GM21576 (cell line): ENCODE measurements at regions not wholly inside any gene's neighbourhood (a gene's known extent, or its start where the extent isn't known, plus 50 kb on each side); places are given as distances from the start of the nearest gene placed in this dataset.

Experiments used
- ATAC-seq: cut with Tn5 transposase; IDR thresholded peaks from one replicate; pipeline ENCODE4 v1.9.1; 2021; ENCODE audit warnings: mild to moderate bottlenecking, moderate library complexity; ENCODE audit not compliant: unreplicated experiment

- ATAC-seq: no peak
These were observed 330.0 kb downstream of the DDX10 start for GRCh38 chr11:108994887-108995286.

GRCh38 chr11:108997826-108998225 lies 333.0 kb downstream of the DDX10 start:
- ATAC-seq: no peak

GRCh38 chr11:109000531-109000930 lies 335.7 kb downstream of the DDX10 start:
- ATAC-seq: no peak

GRCh38 chr11:109001585-109001984 lies 336.7 kb downstream of the DDX10 start:
- ATAC-seq: no peak

- no peak for ATAC-seq
These were observed 348.1 kb downstream of the DDX10 start for GRCh38 chr11:109012991-109013390.

- no peak for ATAC-seq
These were observed 350.4 kb downstream of the DDX10 start for GRCh38 chr11:109015283-109015682.

- no peak for ATAC-seq
These were observed 351.9 kb downstream of the DDX10 start for GRCh38 chr11:109016724-109017123.

- no peak for ATAC-seq
These were observed 352.6 kb downstream of the DDX10 start for GRCh38 chr11:109017489-109017888.

- ATAC-seq: no peak
These were observed 353.8 kb downstream of the DDX10 start for GRCh38 chr11:109018639-109019038.

- ATAC-seq: no peak
These were observed 354.6 kb downstream of the DDX10 start for GRCh38 chr11:109019342-109019936.

GRCh38 chr11:109023036-109023435 lies 358.2 kb downstream of the DDX10 start:
- no peak for ATAC-seq

GRCh38 chr11:109026891-109027489 lies 362.1 kb downstream of the DDX10 start:
- ATAC-seq: no peak

GRCh38 chr11:109027851-109028250 lies 363.0 kb downstream of the DDX10 start:
- no peak for ATAC-seq

GRCh38 chr11:109029927-109030326 lies 365.1 kb downstream of the DDX10 start:
- ATAC-seq: no peak

GRCh38 chr11:109033627-109034338 lies 368.9 kb downstream of the DDX10 start:
- ATAC-seq: no peak

GRCh38 chr11:109034339-109034696 lies 369.4 kb downstream of the DDX10 start:
- no peak for ATAC-seq

- no peak for ATAC-seq
These were observed 370.4 kb downstream of the DDX10 start for GRCh38 chr11:109035284-109035683.

GRCh38 chr11:109036011-109036410 lies 371.1 kb downstream of the DDX10 start:
- no peak for ATAC-seq

GRCh38 chr11:109037856-109038780 lies 373.2 kb downstream of the DDX10 start:
- ATAC-seq: no peak

GRCh38 chr11:109039611-109040010 lies 374.7 kb downstream of the DDX10 start:
- no peak for ATAC-seq

- no peak for ATAC-seq
These were observed 375.4 kb downstream of the DDX10 start for GRCh38 chr11:109040303-109040702.
